GM23248 (cell line): ENCODE measurements at regions not wholly inside any gene's neighbourhood (a gene's known extent, or its start where the extent isn't known, plus 50 kb on each side); places are given as distances from the start of the nearest gene placed in this dataset.
"Not testable (repeated sequence)": the region's sequence is repeated elsewhere in the genome, so short reads cannot be mapped to it uniquely, and the experiment has no call there.

Source experiments
- EZH2 ChIP-seq: fragments of 200-600 bp; sonication (generic); IDR thresholded peaks from 2 replicates; pipeline ENCODE4 v1.6.1; 2018; ENCODE audit warnings: antibody characterized with exemption, mild to moderate bottlenecking; ENCODE audit not compliant: insufficient read depth, poor library complexity, severe bottlenecking
- EZH2phosphoT487 ChIP-seq: fragments of 200-600 bp; sonication (generic); IDR thresholded peaks from 2 replicates; pipeline ENCODE4 v1.6.1; 2018; ENCODE audit warnings: antibody characterized with exemption, moderate library complexity, mild to moderate bottlenecking, low read depth; ENCODE audit not compliant: insufficient read depth

GRCh38 chr9:63820882-63821281, 1464.1 kb downstream of the FOXD4L5 start:
- TF ChIP-seq EZH2, EZH2phosphoT487: not testable (repeated sequence)
